ENCODE measurements at regions not wholly inside any gene's neighbourhood (a gene's known extent, or its start where the extent isn't known, plus 50 kb on each side); places are given as distances from the start of the nearest gene placed in this dataset.
"Not testable (repeated sequence)": the region's sequence is repeated elsewhere in the genome, so short reads cannot be mapped to it uniquely, and the experiment has no call there.

DNA sequence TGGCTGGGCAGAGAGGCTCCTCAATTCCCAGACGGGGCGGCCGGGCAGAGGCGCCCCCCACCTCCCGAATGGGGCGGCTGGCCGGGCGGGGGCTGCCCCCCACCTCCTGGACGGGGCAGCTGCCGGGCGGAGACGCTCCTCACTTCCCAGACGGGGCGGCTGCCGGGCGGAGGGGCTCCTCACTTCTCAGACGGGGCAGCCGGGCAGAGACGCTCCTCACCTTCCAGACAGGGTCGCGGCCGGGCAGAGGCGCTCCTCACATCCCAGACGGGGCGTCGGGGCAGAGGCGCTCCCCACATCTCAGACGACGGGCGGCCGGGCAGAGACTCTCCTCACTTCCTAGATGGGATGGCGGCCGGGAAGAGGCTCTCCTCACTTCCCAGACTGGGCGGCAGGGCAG, 214.1 kb downstream of the SOX2 start:
- DNase-seq: not testable (repeated sequence)

DNA sequence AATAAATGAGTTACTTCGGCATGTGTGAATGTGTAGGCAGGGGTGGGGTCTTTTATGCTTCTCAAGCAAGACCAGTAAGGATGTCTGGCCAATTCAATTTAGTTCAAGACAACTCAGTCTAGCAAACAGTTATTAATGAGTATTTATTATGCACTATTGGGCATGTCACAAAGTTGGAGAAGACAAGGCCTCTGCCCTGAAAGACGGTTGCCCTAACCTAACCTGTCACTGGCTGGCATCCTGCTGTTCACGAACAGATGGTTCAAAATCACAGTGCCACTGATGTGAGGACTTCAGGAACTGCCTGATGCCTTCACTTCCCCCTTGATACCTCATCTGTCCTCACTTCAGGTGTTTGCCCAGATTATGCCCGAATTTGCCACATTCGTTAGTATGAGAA, 217.8 kb downstream of the SOX2 start:
- DNase-seq: no peak

DNA sequence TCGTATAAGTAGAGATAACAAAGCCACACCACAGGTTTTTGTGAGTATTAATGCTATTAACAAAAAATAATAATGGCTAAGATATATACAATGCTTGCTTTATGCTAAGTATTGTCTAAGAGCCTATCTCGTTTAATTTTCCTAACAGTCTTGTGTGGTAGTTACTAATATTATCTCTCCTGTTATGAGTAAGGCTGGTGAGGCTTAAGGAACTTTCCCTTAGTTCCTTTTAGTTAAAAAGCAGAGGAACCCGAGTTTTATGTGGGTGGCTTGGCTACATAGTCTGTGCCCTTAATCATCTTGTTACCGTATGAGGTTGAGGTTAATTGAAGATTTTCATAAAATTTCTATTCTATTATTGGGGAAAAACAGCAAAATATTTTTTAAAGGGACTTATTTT, 218.4 kb downstream of the SOX2 start:
- no peak for DNase-seq

- no peak for DNase-seq
Observed at GRCh38 chr3:181932039-181932438, 220.3 kb downstream of the SOX2 start.

- no peak for DNase-seq
Observed at GRCh38 chr3:181933052-181933618, 221.4 kb downstream of the SOX2 start.

DNA sequence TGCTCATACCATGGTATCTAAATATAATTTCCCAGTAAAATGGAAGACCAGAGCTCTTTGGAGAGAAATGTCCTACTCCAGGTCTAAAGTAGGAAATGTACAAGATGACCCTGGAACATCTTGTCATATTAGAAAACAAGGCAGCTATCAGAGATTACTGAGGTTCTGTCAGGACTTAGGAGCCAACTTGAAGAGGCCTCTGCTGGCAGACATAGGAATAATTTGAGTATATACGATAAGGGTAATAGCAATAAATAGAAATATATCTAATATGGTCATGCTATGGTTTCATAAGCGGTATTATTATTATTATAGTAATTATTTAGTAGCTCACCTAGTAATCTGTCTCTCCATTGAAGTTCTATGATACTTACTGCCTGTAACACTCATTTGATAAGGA, 224.2 kb downstream of the SOX2 start:
- DNase-seq: no peak

DNA sequence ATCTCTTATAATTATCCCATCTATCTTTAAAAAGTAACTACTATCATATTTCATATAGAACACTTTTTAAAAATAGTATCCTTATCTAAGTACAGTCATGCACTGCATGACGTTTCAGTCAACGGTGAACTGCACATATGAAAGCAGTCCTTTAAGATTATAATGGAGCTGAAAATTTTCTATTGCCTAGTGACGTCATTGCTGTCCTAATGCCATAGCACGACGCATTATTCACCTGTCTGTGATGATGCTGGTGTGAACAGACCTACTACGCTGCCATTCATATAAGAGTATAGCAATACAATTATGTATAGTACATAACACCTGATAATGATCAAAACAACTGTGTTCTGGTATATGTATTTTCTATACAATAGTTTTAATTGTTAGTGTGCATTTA, 225.0 kb downstream of the SOX2 start:
- no peak for DNase-seq

- DNase-seq: not testable (repeated sequence)
Observed at GRCh38 chr3:181938580-181938979, 226.9 kb downstream of the SOX2 start.

- DNase-seq: no peak
Observed at GRCh38 chr3:181940703-181941102, 229.0 kb downstream of the SOX2 start.

DNA sequence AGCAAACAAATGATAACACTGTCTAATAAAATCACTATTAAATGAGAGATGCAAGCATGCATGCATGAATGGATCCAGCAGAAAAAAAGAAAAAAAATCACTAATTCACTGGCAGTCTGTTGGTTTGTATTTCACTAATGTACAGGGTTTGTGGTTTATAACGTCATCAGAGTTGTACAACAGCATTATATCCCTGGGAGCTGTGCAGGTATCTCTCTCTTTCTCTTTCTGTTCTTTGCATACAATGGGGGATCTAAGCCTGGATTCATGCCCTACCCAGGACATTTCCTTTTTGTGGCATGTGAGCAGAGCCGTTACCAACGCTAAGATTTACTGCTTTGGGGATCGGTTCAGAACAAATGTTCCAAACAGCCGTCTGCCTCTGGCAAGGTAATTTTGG, 229.5 kb downstream of the SOX2 start:
- peak; percentile 8 for DNase-seq

GRCh38 chr3:181943285-181943684, 231.6 kb downstream of the SOX2 start:
- DNase-seq: peak; percentile 19

- no peak for DNase-seq
Observed at GRCh38 chr3:181947606-181948005, 235.9 kb downstream of the SOX2 start.

GRCh38 chr3:181948286-181948685, 236.6 kb downstream of the SOX2 start:
- peak; percentile 6 for DNase-seq

DNA sequence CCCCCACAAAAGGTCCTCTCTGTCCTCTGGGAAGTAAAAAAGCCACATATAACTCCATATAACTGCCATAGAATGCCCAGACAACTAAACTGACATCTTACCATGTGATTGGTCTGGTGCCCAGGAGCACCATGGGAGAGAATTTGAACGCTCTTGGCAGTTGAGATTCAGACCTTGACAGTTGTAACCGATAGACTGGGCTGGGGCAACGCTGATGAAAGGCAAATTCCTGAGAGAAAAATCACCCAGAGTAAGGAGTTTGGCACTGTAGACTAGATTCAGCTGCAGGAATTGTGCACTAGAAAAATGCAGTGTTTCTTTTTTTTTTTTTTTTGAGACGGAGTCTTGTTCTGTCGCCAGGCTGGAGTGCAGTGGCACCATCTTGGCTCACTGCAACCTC, 240.5 kb downstream of the SOX2 start:
- DNase-seq: no peak

DNA sequence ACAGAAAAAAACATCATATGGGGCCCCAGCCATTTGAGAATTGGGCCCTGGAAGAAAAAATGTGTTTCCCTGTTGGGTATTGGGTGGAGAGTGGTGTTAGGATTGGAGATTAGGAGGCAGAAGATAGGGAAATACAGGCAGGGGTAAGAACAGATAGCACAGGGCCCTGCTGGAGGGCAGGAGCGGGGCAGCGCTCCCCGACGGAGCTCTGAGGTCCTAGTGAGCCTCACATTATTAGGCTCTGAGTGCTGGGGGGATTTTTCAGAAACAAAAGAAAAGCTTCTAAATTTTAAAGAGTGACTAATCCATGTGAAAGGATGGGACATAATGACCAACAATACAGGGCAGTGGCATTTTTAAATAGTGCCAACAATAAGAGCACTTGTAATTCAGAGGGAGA, 241.2 kb downstream of the SOX2 start:
- no peak for DNase-seq

DNA sequence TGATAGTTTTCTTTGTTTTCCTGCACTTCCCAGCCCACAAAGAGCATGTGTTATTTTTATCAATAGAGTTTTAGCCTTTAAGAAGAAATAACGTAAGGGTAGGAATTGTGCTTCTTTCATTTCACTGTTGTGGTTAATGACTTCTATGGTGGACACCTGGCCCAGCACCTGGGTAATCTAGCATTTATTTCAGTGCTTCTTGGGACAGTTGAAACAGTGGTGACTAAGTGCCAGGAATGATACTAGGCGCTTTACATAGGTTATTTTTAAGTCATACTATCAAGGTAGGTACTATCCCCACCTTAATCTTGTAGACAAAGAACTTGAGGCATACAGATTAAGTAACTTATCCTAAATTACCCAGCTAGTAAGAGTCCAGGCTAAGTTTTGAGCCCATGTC, 243.8 kb downstream of the SOX2 start:
- DNase-seq: no peak

GRCh38 chr3:181956122-181956521, 244.4 kb downstream of the SOX2 start:
- DNase-seq: no peak

GRCh38 chr3:181966393-181966792, 254.7 kb downstream of the SOX2 start:
- DNase-seq: no peak

- DNase-seq: no peak
Observed at GRCh38 chr3:181969925-181970324, 258.2 kb downstream of the SOX2 start.

- DNase-seq: no peak
Observed at GRCh38 chr3:181971424-181971823, 259.7 kb downstream of the SOX2 start.

- no peak for DNase-seq
Observed at GRCh38 chr3:181974198-181974597, 262.5 kb downstream of the SOX2 start.

DNA sequence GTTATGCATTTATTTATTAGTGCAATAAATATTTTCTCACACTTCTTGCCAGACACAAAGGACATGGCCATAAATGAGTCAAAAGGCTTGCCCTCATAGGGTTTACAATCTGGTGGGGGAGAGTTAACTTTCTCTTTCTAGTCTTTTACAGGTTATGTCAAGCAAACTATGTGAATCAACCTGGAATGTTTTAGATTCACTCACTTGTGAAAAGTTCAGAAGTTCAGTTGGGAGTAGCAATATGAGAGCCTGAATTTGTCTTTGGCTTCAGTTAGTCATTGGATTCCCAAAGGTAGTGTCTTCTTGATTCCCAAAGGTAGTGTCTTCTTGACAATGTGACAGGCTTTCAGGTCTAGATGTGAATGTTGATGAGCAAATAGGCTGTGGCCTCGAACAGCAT, 264.8 kb downstream of the SOX2 start:
- DNase-seq: no peak

- DNase-seq: no peak
Observed at GRCh38 chr3:181985386-181985785, 273.7 kb downstream of the SOX2 start.

GRCh38 chr3:181987736-181988135, 276.0 kb downstream of the SOX2 start:
- no peak for DNase-seq

DNA sequence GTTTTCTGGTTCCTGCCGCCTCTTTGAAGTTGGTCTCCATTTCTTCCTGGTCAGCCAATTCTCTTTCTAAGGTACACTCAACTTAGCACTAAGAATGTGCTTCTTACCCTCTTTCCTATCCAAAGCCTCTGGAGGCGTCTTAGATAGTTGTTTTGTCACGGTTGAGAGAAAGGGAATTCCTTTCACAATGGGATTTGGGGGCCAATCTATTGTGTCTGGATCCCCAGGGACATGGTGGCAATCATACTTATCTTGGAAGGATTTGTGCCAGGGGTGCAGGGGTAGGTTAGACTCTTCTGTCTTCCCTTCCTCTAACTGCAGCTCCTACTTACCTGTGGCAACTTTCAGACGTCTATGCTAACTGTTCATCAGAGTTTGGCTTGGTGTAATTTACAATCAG, 287.1 kb downstream of the SOX2 start:
- no peak for DNase-seq

DNA sequence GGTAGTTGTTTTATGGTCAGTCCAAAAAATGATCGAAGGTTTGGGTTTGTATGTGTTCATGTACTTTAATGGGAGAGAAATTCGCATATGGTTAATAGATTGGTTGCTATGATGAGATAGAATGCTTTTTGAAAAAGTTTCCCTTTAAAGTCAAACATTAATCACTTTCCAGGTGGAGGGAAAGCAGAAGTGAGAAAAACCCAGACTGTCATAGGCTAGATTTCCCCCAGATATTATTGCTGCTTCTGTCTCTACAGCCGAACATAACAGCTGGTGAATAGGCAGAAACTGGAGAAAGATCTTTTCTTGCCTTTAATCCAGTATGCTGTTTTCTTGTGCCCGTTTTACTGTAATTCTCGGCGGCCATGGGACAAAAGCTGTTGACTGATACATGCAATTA, 287.6 kb downstream of the SOX2 start:
- DNase-seq: no peak

Data from NK-92 treated with Interleukin-12 subunit alpha and Interleukin-12 subunit beta, amount 100 ng/mL, for 24 hours (cell line).